PC-9 (cell line): ENCODE measurements at regions not wholly inside any gene's neighbourhood (a gene's known extent, or its start where the extent isn't known, plus 50 kb on each side); places are given as distances from the start of the nearest gene placed in this dataset.
"Not testable (repeated sequence)": the region's sequence is repeated elsewhere in the genome, so short reads cannot be mapped to it uniquely, and the experiment has no call there.

Experiments
- EZH2 ChIP-seq: fragments of 200-600 bp; sonication (generic); IDR thresholded peaks from 2 replicates; pipeline ENCODE4 v1.8.0; 2017; ENCODE audit warnings: antibody characterized with exemption, low read depth
- TF ChIP-seq, protein P1 (sequence below): fragments of 200-600 bp; sonication (generic); conservative IDR thresholded peaks from 2 replicates; pipeline ENCODE4 v1.6.1; 2017; ENCODE audit warnings: mixed run types, antibody characterized with exemption, mild to moderate bottlenecking, moderate library complexity

DNA sequence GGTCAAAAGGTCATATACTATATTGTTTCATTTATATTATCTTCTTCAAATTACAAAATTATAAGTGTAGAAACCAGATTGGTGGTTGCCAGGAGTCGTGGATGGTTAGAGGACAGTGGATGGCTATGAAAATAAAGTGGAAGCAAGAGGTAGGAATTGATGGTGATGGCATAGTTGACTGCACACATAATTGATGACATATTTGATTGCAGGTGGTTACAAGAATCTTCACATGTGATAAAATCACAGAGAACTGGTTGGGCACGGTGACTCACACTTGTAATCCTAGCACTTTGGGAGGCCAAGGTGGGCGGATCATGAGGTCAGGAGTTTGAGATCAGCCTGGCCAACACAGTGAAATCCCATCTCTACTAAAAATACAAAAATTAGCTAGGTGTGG is 723.6 kb downstream of the RFPL4B start:
- TF ChIP-seq, protein P1, sequence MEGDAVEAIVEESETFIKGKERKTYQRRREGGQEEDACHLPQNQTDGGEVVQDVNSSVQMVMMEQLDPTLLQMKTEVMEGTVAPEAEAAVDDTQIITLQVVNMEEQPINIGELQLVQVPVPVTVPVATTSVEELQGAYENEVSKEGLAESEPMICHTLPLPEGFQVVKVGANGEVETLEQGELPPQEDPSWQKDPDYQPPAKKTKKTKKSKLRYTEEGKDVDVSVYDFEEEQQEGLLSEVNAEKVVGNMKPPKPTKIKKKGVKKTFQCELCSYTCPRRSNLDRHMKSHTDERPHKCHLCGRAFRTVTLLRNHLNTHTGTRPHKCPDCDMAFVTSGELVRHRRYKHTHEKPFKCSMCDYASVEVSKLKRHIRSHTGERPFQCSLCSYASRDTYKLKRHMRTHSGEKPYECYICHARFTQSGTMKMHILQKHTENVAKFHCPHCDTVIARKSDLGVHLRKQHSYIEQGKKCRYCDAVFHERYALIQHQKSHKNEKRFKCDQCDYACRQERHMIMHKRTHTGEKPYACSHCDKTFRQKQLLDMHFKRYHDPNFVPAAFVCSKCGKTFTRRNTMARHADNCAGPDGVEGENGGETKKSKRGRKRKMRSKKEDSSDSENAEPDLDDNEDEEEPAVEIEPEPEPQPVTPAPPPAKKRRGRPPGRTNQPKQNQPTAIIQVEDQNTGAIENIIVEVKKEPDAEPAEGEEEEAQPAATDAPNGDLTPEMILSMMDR = not testable (repeated sequence)
- TF ChIP-seq EZH2 = not testable (repeated sequence)
